ENCODE measurements at regions not wholly inside any gene's neighbourhood (a gene's known extent, or its start where the extent isn't known, plus 50 kb on each side); places are given as distances from the start of the nearest gene placed in this dataset.

- Histone ChIP-seq H4K20me1 (ENCODE audit: insufficient read depth, low read length) (no peaks in the 10 kb centered on the region), H3K4me2 (ENCODE audit: low read length) (no peak overlapping the region), H3K27ac (ENCODE audit: low read length) (no peak overlapping the region), H3K4me1 (ENCODE audit: low read length) (no peaks in the 10 kb centered on the region), H3K4me3 (ENCODE audit: low read length) (no peak overlapping the region), H3K27me3 (ENCODE audit: low read depth, low read length) (no peaks in the 10 kb centered on the region), H3K36me3 (replicated peaks; ENCODE audit: low read depth, low read length) (no peaks in the 10 kb centered on the region), H3K9me3 (ENCODE audit: insufficient read depth, low read length) (no peaks in the 10 kb centered on the region), H2AFZ (ENCODE audit: low read depth, low read length) (no peak overlapping the region), H3K79me2 (ENCODE audit: low read length) (no peaks in the 10 kb centered on the region), H3K9ac (ENCODE audit: low read length) (no peak overlapping the region)
- TF ChIP-seq EZH2phosphoT487 (IDR thresholded peaks at IDR 0.05; ENCODE audit: low read depth) = no peak
- TF ChIP-seq, protein P1, sequence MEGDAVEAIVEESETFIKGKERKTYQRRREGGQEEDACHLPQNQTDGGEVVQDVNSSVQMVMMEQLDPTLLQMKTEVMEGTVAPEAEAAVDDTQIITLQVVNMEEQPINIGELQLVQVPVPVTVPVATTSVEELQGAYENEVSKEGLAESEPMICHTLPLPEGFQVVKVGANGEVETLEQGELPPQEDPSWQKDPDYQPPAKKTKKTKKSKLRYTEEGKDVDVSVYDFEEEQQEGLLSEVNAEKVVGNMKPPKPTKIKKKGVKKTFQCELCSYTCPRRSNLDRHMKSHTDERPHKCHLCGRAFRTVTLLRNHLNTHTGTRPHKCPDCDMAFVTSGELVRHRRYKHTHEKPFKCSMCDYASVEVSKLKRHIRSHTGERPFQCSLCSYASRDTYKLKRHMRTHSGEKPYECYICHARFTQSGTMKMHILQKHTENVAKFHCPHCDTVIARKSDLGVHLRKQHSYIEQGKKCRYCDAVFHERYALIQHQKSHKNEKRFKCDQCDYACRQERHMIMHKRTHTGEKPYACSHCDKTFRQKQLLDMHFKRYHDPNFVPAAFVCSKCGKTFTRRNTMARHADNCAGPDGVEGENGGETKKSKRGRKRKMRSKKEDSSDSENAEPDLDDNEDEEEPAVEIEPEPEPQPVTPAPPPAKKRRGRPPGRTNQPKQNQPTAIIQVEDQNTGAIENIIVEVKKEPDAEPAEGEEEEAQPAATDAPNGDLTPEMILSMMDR (IDR thresholded peaks at IDR 0.05; ENCODE audit: low read depth, low read length) = no peak
Measured at GRCh38 chr10:36096576-36096975, 454.5 kb upstream of the FZD8 start.

DNA sequence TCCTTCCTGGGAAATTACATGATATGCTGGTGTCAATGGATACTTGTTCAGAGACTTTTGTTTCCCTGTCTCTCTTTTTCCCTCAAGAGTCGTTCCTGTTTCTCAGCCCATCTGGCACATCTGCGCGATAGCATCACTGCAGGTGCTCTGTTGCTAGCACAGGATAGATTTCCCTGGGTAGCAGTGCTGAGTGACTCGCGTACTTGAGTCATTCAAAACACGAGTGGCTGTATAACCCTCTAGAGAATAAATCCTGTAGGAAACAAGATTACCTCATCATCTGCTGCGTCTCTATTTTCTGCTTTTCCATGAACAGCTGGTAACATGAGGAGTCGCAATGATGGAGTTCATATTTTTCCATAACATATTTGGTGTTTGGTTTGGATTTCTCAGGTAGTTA is 452.0 kb upstream of the FZD8 start:
- TF ChIP-seq EZH2phosphoT487 (IDR thresholded peaks at IDR 0.05; ENCODE audit: low read depth) = no peak
- TF ChIP-seq, protein P1 (IDR thresholded peaks at IDR 0.05; ENCODE audit: low read depth, low read length) = no peak
- no peak overlapping the region for H3K4me2 ChIP-seq (ENCODE audit: low read length)
- H3K27ac ChIP-seq (ENCODE audit: low read length) = no peak overlapping the region
- no peaks in the 10 kb centered on the region for H3K9me3 ChIP-seq (ENCODE audit: insufficient read depth, low read length)
- no peak overlapping the region for H2AFZ ChIP-seq (ENCODE audit: low read depth, low read length)
- no peaks in the 10 kb centered on the region for H3K79me2 ChIP-seq (ENCODE audit: low read length)
- no peaks in the 10 kb centered on the region for H3K36me3 ChIP-seq (replicated peaks; ENCODE audit: low read depth, low read length)
- H4K20me1 ChIP-seq (ENCODE audit: insufficient read depth, low read length) = no peaks in the 10 kb centered on the region
- H3K9ac ChIP-seq (ENCODE audit: low read length) = no peak overlapping the region
- H3K4me1 ChIP-seq (ENCODE audit: low read length) = no peaks in the 10 kb centered on the region
- H3K4me3 ChIP-seq (ENCODE audit: low read length) = no peak overlapping the region
- no peaks in the 10 kb centered on the region for H3K27me3 ChIP-seq (ENCODE audit: low read depth, low read length)

- H3K27me3 ChIP-seq (ENCODE audit: low read depth, low read length) = no peaks in the 10 kb centered on the region
- no peak overlapping the region for H2AFZ ChIP-seq (ENCODE audit: low read depth, low read length)
- H3K9me3 ChIP-seq (ENCODE audit: insufficient read depth, low read length) = no peaks in the 10 kb centered on the region
- H3K9ac ChIP-seq (ENCODE audit: low read length) = no peak overlapping the region
- H3K4me1 ChIP-seq (ENCODE audit: low read length) = no peaks in the 10 kb centered on the region
- H4K20me1 ChIP-seq (ENCODE audit: insufficient read depth, low read length) = no peaks in the 10 kb centered on the region
- H3K4me2 ChIP-seq (ENCODE audit: low read length) = no peak overlapping the region
- no peaks in the 10 kb centered on the region for H3K79me2 ChIP-seq (ENCODE audit: low read length)
- H3K27ac ChIP-seq (ENCODE audit: low read length) = no peak overlapping the region
- no peak overlapping the region for H3K4me3 ChIP-seq (ENCODE audit: low read length)
- no peaks in the 10 kb centered on the region for H3K36me3 ChIP-seq (replicated peaks; ENCODE audit: low read depth, low read length)
- no peak for TF ChIP-seq EZH2phosphoT487 (IDR thresholded peaks at IDR 0.05; ENCODE audit: low read depth)
- TF ChIP-seq, protein P1 (IDR thresholded peaks at IDR 0.05; ENCODE audit: low read depth, low read length) = no peak
Measured at GRCh38 chr10:36092116-36092515, 450.0 kb upstream of the FZD8 start.

DNA sequence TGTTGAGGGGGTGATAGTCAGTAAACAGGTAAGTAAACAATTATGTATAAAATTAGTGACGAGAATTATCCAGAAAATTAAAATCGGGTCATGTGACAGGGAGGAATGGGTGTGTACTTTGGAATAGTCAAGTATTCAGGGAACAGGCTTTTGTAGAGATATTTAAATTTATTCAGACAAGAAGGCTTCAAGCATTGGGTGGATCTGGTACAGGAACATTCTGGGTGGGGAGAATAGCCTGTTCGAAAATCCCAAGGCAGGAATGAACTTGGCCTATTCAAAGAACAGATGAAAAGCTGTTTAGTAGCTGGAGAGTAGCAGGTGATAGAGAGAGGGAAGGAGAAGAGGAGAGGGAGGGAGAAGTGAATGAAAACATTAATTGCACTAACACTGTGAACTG is 448.9 kb upstream of the FZD8 start:
- Histone ChIP-seq H3K79me2 (ENCODE audit: low read length) (no peaks in the 10 kb centered on the region), H3K36me3 (replicated peaks; ENCODE audit: low read depth, low read length) (no peaks in the 10 kb centered on the region), H3K4me1 (ENCODE audit: low read length) (no peaks in the 10 kb centered on the region), H3K4me2 (ENCODE audit: low read length) (no peak overlapping the region), H2AFZ (ENCODE audit: low read depth, low read length) (no peak overlapping the region), H4K20me1 (ENCODE audit: insufficient read depth, low read length) (no peaks in the 10 kb centered on the region), H3K9me3 (ENCODE audit: insufficient read depth, low read length) (no peaks in the 10 kb centered on the region), H3K27ac (ENCODE audit: low read length) (no peak overlapping the region), H3K4me3 (ENCODE audit: low read length) (no peak overlapping the region), H3K27me3 (ENCODE audit: low read depth, low read length) (no peaks in the 10 kb centered on the region), H3K9ac (ENCODE audit: low read length) (no peak overlapping the region)
- TF ChIP-seq, protein P1 (IDR thresholded peaks at IDR 0.05; ENCODE audit: low read depth, low read length) = no peak
- TF ChIP-seq EZH2phosphoT487 (IDR thresholded peaks at IDR 0.05; ENCODE audit: low read depth) = no peak

Measured in OCI-LY3 (cell line).